NT2/D1 (cell line): ENCODE measurements at regions not wholly inside any gene's neighbourhood (a gene's known extent, or its start where the extent isn't known, plus 50 kb on each side); places are given as distances from the start of the nearest gene placed in this dataset.

Experiments
- SUZ12 ChIP-seq: IDR thresholded peaks from 2 replicates; pipeline ENCODE4 v1.6.1; 2011; ENCODE audit not compliant: insufficient read length, insufficient read depth; ENCODE audit errors: extremely low read depth
- YY1 ChIP-seq: IDR thresholded peaks from 2 replicates; pipeline ENCODE4 v1.6.1; 2011; ENCODE audit not compliant: insufficient read length, insufficient read depth
- ZNF274 ChIP-seq: IDR thresholded peaks from 2 replicates; pipeline ENCODE4 v1.6.1; 2011; ENCODE audit warnings: mild to moderate bottlenecking, low read depth, low read length

- TF ChIP-seq SUZ12 (no peak), ZNF274 (no peak), YY1 (no peak)
Observed at GRCh38 chr2:43045866-43046265, 180.5 kb downstream of the ZFP36L2 start.
